IMR-90 (cell line): ENCODE measurements at regions not wholly inside any gene's neighbourhood (a gene's known extent, or its start where the extent isn't known, plus 50 kb on each side); places are given as distances from the start of the nearest gene placed in this dataset.
A peak's percentile ranks its signal among the peaks of the same experiment; 100 is the strongest.

Experiments
- CEBPB ChIP-seq: IDR thresholded peaks from 2 replicates; pipeline ENCODE4 v1.6.1; 2012; ENCODE audit warnings: low read depth, low read length, improper control_type of control experiment
- CTCF ChIP-seq: conservative IDR thresholded peaks from 2 replicates; pipeline ENCODE4 v1.5.1; 2012; ENCODE audit warnings: mild to moderate bottlenecking, low read depth, low read length, improper control_type of control experiment
- NFE2L2 ChIP-seq: fragments of 150-350 bp; IDR thresholded peaks from 2 replicates; pipeline ENCODE4 v1.6.1; 2016; ENCODE audit warnings: low read depth, mild to moderate bottlenecking, low read length
- POLR2A ChIP-seq: IDR thresholded peaks from 2 replicates; pipeline ENCODE4 v1.6.1; 2012; ENCODE audit warnings: mild to moderate bottlenecking, low read depth, low read length
- USF2 ChIP-seq: fragments of 150-350 bp; IDR thresholded peaks from 2 replicates; pipeline ENCODE4 v1.6.1; 2017; ENCODE audit warnings: mild to moderate bottlenecking, antibody characterized with exemption, low read length, low read depth

GRCh38 chr4:32462944-32463343 is 1742.8 kb downstream of the PCDH7 start:
- peak; percentile 34 for TF ChIP-seq CTCF
- no peak for TF ChIP-seq CEBPB
- TF ChIP-seq POLR2A = no peak
- TF ChIP-seq USF2 = no peak
- no peak for TF ChIP-seq NFE2L2
